Umbilical cord (tissue), 1 donor: ENCODE measurements at regions not wholly inside any gene's neighbourhood (a gene's known extent, or its start where the extent isn't known, plus 50 kb on each side); places are given as distances from the start of the nearest gene placed in this dataset.
A peak's percentile ranks its signal among the peaks of the same experiment; 100 is the strongest.
"Not testable (repeated sequence)": the region's sequence is repeated elsewhere in the genome, so short reads cannot be mapped to it uniquely, and the experiment has no call there.

Experiments
- DNase-seq: peaks from one replicate; pipeline ENCODE4 v3.0.0-alpha.2; 2015; ENCODE audit warnings: low spot score

GRCh38 chr7:25711940-25712339, 440.1 kb upstream of the NFE2L3 start:
- DNase-seq: no peak

GRCh38 chr7:25712500-25712899, 439.5 kb upstream of the NFE2L3 start:
- no peak for DNase-seq

GRCh38 chr7:25714013-25714412, 438.0 kb upstream of the NFE2L3 start:
- no peak for DNase-seq

DNA sequence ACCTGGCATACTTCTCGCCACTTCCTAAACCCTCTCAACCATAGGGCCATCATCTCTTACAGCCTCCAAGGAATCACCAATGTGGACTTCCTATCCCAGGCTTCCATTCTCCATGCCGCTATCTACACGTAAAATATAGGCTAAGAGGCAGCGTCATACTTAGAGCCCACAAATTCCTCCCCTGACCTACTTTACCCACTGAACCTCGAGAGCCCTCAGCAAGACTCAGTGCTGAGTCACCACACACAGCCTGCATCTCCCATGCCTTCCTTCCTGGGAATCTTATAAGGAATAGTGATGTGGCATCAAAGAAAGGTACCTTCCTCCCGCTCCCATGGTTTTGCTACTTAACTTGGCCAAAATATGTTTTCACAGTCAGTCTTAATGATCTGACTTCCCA, 435.6 kb upstream of the NFE2L3 start:
- peak; percentile 39 for DNase-seq

- DNase-seq: no peak
Observed at GRCh38 chr7:25718596-25718995, 433.4 kb upstream of the NFE2L3 start.

- DNase-seq: no peak
Observed at GRCh38 chr7:25719190-25719896, 432.7 kb upstream of the NFE2L3 start.

- DNase-seq: no peak
Observed at GRCh38 chr7:25720427-25720826, 431.6 kb upstream of the NFE2L3 start.

GRCh38 chr7:25722856-25723255, 429.1 kb upstream of the NFE2L3 start:
- no peak for DNase-seq

- no peak for DNase-seq
Observed at GRCh38 chr7:25725451-25725850, 426.5 kb upstream of the NFE2L3 start.

DNA sequence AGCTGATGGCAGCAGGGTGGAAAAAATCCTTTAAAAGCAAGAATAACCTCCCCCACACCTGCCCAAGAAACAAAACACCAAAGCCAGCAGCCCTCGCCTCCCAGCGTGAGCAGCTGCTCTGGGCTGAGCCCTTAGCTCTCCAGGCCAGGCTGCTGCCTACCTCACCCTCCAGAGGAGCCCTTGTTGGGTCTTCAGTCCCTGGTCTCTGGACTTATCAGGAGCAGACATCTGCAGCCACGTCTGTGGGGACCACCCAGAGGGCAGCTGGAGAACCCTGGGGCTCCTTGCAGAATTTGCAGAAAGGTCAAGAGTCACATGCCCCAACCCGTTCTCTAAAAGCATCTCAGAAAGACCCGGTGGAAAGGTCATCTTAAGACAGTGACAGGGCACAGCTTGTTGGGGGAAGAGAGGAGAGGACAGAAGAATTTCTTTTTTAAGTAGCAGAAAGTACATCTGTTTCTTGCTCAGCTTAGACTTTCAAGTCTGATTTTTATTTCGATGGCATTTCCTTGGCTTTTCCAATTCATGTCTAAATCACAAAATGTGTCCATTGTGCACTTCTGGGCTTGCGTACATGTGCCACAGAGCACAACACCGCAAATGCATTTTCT, 425.7 kb upstream of the NFE2L3 start:
- no peak for DNase-seq

DNA sequence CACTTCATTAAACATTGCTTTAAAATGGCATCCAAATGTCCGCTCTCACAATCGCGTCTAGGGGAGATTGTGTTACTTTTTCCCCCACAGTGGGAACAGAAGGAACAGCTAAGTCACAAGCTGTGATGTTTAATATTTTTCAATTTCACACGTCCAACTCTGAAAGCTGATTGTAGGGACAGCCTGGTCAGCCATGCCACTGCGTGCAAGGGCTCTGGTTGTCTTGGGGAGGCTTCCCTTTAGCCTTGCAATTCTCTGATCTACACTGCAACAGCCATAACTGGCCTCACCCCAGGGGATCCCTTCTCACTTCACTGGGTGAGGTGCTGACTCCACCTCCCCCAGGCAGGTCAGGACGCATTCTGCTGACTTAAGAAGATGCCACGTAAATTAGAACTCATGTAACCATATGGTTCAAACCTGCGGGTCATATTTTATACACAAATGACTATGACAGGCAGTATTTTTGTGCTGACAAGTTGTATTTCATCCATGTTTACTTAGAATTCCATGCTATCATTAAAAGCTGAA, 425.2 kb upstream of the NFE2L3 start:
- peak; percentile 61 for DNase-seq

GRCh38 chr7:25727446-25727845, 424.6 kb upstream of the NFE2L3 start:
- no peak for DNase-seq

DNA sequence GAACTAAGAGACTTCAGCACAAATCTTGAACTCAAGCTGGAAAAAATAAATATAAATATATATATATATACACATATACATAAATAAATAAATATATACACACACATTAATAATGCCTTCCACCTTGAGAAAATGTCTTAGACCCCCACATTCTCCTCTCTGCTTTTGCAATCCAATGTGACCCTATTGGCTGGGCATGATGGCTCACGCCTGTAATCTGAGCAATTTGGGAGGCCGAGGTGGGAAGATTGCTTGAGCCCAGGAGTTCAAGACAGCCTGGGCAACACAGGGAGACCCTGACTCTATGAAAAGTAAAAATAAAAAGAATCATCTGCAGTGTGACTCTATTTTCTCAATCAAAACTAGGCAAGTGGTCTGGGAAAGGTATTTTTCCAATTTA, 424.1 kb upstream of the NFE2L3 start:
- DNase-seq: no peak

DNA sequence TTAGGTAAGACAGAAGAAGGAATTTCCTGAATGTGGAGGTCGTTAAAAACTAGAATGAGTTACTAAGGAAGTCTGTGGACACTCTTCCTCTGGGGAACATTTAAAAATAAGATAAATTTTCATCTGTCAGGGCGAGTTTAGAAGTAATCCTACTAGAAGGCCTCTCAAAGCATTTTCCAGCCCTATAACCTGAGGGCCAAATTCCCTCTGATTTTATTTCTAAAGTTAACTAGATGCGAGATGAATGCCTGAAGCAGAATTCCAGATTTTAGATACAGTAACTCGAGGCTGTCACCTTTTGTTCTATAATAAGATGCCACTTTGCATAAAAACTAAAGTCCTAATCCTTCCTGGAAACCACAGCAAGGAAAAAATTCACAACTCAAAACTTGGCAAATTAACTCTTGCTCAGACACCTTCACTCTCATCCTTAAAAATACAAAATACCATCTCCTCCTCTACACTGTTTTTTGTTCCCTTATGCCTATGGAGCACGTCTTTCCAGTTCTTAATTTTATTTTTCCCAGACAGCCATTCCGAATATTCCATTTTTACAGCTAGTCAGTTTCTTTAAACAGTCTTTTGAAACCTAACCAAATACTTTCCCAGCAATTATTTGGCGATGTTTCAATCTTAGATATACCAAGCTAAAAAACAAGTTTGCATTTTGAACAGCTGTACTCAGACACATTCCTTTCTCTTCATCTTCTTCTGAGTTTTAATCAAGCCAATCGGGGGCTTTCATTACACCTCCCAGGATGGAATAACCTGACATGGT, 420.7 kb upstream of the NFE2L3 start:
- peak; percentile 88 for DNase-seq

DNA sequence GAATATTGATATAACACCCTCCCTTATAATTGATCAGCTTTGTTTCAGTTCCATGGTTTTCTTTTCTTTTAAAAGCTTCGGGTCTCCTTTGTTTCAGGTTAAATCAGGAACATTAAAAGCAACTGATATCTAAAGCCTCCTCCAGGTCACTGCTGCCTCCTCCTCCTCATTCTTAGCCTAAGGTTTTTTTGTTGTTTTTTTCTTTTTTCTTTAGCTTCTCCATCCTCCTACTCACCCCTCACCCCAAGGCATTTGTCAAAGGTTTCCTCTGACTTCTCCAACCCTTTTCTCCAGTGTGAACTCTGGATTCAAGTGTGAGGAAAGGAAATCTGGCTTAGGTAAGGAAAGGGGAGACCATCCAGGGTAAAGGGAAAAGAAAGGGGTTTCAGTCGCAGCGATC, 420.2 kb upstream of the NFE2L3 start:
- no peak for DNase-seq

- no peak for DNase-seq
Observed at GRCh38 chr7:25732766-25733217, 419.2 kb upstream of the NFE2L3 start.

DNA sequence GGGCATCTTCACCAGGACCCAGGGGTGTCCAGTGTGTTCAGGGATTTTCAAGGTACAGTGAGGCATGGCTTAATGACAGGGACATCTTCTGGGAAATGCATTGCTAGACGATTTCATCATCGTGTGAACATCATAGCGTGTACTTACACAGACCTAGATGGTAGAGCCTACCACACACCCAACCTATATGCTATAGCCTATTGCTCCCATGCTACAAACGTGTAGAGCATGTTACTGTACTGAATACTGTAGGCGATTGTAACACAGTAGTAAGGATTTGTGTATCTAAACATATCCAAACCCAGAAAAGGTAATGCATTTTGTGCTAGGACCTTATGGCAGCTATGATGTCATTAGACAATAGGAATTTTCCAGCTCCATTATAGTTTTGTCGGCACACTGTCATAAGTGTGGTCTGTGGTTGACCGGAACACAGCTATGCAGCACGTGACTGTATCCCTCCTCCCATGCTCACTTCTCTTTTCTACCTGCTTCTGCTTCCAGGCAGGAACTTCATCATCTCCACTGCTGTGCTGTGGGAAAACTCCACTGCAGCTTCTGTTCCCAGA, 416.2 kb upstream of the NFE2L3 start:
- DNase-seq: no peak

- DNase-seq: no peak
Observed at GRCh38 chr7:25738528-25738927, 413.5 kb upstream of the NFE2L3 start.

- no peak for DNase-seq
Observed at GRCh38 chr7:25739143-25739542, 412.9 kb upstream of the NFE2L3 start.

- DNase-seq: no peak
Observed at GRCh38 chr7:25742316-25742715, 409.7 kb upstream of the NFE2L3 start.

GRCh38 chr7:25743670-25744451, 408.1 kb upstream of the NFE2L3 start:
- not testable (repeated sequence) for DNase-seq
